ENCODE measurements at regions not wholly inside any gene's neighbourhood (a gene's known extent, or its start where the extent isn't known, plus 50 kb on each side); places are given as distances from the start of the nearest gene placed in this dataset.

- TF ChIP-seq, protein P1, sequence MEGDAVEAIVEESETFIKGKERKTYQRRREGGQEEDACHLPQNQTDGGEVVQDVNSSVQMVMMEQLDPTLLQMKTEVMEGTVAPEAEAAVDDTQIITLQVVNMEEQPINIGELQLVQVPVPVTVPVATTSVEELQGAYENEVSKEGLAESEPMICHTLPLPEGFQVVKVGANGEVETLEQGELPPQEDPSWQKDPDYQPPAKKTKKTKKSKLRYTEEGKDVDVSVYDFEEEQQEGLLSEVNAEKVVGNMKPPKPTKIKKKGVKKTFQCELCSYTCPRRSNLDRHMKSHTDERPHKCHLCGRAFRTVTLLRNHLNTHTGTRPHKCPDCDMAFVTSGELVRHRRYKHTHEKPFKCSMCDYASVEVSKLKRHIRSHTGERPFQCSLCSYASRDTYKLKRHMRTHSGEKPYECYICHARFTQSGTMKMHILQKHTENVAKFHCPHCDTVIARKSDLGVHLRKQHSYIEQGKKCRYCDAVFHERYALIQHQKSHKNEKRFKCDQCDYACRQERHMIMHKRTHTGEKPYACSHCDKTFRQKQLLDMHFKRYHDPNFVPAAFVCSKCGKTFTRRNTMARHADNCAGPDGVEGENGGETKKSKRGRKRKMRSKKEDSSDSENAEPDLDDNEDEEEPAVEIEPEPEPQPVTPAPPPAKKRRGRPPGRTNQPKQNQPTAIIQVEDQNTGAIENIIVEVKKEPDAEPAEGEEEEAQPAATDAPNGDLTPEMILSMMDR (optimal IDR thresholded peaks at IDR 0.05 in 1 of 3, IDR thresholded peaks at IDR 0.05 in 1 of 3, conservative IDR thresholded peaks at IDR 0.05 in 1 of 3; ENCODE audit: extremely low read depth in 1 of 3, insufficient read depth in 2 of 3, low read length in 3 of 3) = no peak
- TF ChIP-seq EZH2 (IDR thresholded peaks at IDR 0.05; ENCODE audit: low read length) = no peak
Observed at GRCh38 chr1:223009406-223009805, 133.6 kb downstream of the TLR5 start.

All from keratinocyte (primary cell).